Loucy (cell line): ENCODE measurements at regions not wholly inside any gene's neighbourhood (a gene's known extent, or its start where the extent isn't known, plus 50 kb on each side); places are given as distances from the start of the nearest gene placed in this dataset.
A peak's percentile ranks its signal among the peaks of the same experiment; 100 is the strongest.

ENCODE experiments used
- H2AFZ ChIP-seq: fragments of 200-600 bp; sonication (generic); 2 replicates; pipeline ENCODE4 v1.6.0; 2016; ENCODE audit warnings: antibody characterized with exemption, mild to moderate bottlenecking, low read length, moderate library complexity
- H3F3A ChIP-seq: fragments of 200-600 bp; 2 replicates; pipeline ENCODE4 v1.6.0; 2016; ENCODE audit warnings: antibody characterized with exemption, low read depth, mild to moderate bottlenecking
- H3K27me3 ChIP-seq: fragments of 200-600 bp; sonication (generic); 2 replicates; pipeline ENCODE4 v1.6.1; 2014; ENCODE audit warnings: low read length, mild to moderate bottlenecking; ENCODE audit not compliant: insufficient read depth, poor library complexity, severe bottlenecking
- H3K36me3 ChIP-seq: fragments of 200-600 bp; sonication (generic); 2 replicates; pipeline ENCODE4 v1.6.1; 2016; ENCODE audit warnings: low read length; ENCODE audit not compliant: insufficient read depth
- H3K4me1 ChIP-seq: fragments of 200-600 bp; sonication (generic); 2 replicates; pipeline ENCODE4 v1.5.1; 2014; ENCODE audit warnings: low read length, mild to moderate bottlenecking; ENCODE audit not compliant: insufficient read depth, poor library complexity, severe bottlenecking
- H3K4me2 ChIP-seq: fragments of 200-600 bp; sonication (generic); 2 replicates; pipeline ENCODE4 v1.6.0; 2014; ENCODE audit warnings: antibody characterized with exemption, low read length, low read depth, mild to moderate bottlenecking; ENCODE audit not compliant: poor library complexity, severe bottlenecking
- H3K4me3 ChIP-seq: fragments of 200-600 bp; sonication (generic); 2 replicates; pipeline ENCODE4 v1.5.1; 2014; ENCODE audit warnings: low read length, mild to moderate bottlenecking, mixed read lengths; ENCODE audit not compliant: poor library complexity, severe bottlenecking
- H3K79me2 ChIP-seq: fragments of 200-600 bp; sonication (generic); 2 replicates; pipeline ENCODE4 v1.6.1; 2014; ENCODE audit warnings: low read length; ENCODE audit not compliant: insufficient read depth
- H3K9ac ChIP-seq: fragments of 200-600 bp; sonication (generic); 2 replicates; pipeline ENCODE4 v1.6.0; 2014; ENCODE audit warnings: mild to moderate bottlenecking, low read depth, low read length, moderate library complexity; ENCODE audit not compliant: poor library complexity, severe bottlenecking
- H3K9me2 ChIP-seq: fragments of 200-600 bp; sonication (generic); replicated peaks from 2 replicates; pipeline ENCODE4 v1.6.1; 2016; ENCODE audit warnings: low read depth, low read length, mixed read lengths
- H3K9me3 ChIP-seq: fragments of 200-600 bp; sonication (generic); 2 replicates; pipeline ENCODE4 v1.6.1; 2014; ENCODE audit warnings: mild to moderate bottlenecking, antibody characterized with exemption, low read length, low read depth; ENCODE audit not compliant: insufficient read depth
- H4K20me1 ChIP-seq: fragments of 200-600 bp; sonication (generic); 2 replicates; pipeline ENCODE4 v1.6.0; 2014; ENCODE audit warnings: antibody characterized with exemption, low read length, mild to moderate bottlenecking; ENCODE audit not compliant: insufficient read depth, poor library complexity, severe bottlenecking
- CTCF ChIP-seq: fragments of 200-600 bp; sonication (generic); conservative IDR thresholded peaks from 2 replicates; pipeline ENCODE4 v1.5.1; 2014; ENCODE audit warnings: mild to moderate bottlenecking, antibody characterized with exemption, low read length
- EZH2phosphoT487 ChIP-seq: fragments of 200-600 bp; IDR thresholded peaks from 2 replicates; pipeline ENCODE4 v1.6.1; 2018; ENCODE audit warnings: antibody characterized with exemption, mild to moderate bottlenecking, moderate library complexity, borderline replicate concordance

GRCh38 chr5:57338068-57338867 lies 144.3 kb downstream of the ACTBL2 start:
- no peaks in the 10 kb centered on the region for H3K27me3 ChIP-seq
- TF ChIP-seq EZH2phosphoT487: no peak
- peak; percentile 88 for TF ChIP-seq CTCF
- H3F3A ChIP-seq: no peaks in the 10 kb centered on the region

GRCh38 chr5:57335092-57335660 lies 147.4 kb downstream of the ACTBL2 start:
- TF ChIP-seq EZH2phosphoT487: no peak
- TF ChIP-seq CTCF: no peak
- H2AFZ ChIP-seq: no peak overlapping the region
- no peaks in the 10 kb centered on the region for H3K9me3 ChIP-seq
- H3K9me2 ChIP-seq: no peaks in the 10 kb centered on the region
- no peaks in the 10 kb centered on the region for H4K20me1 ChIP-seq
- H3F3A ChIP-seq: no peaks in the 10 kb centered on the region
- no peak overlapping the region for H3K4me2 ChIP-seq
- no peak overlapping the region for H3K4me3 ChIP-seq
- H3K79me2 ChIP-seq: no peaks in the 10 kb centered on the region
- H3K36me3 ChIP-seq: no peaks in the 10 kb centered on the region
- H3K9ac ChIP-seq: no peak overlapping the region
- H3K4me1 ChIP-seq: peaks cover 3% of the 10 kb centered on the region
- H3K27me3 ChIP-seq: no peaks in the 10 kb centered on the region

More at GRCh38 chr5:57338068-57338867, 144.3 kb downstream of the ACTBL2 start:
- no peak overlapping the region for H3K4me2 ChIP-seq
- H4K20me1 ChIP-seq: no peaks in the 10 kb centered on the region
- H3K9ac ChIP-seq: no peak overlapping the region
- no peak overlapping the region for H3K4me3 ChIP-seq
- 0 out of 2 replicates have a peak overlapping the region, but pooled peaks have one; percentile 48 for H2AFZ ChIP-seq
- no peaks in the 10 kb centered on the region for H3K36me3 ChIP-seq
- peaks cover 3% of the 10 kb centered on the region for H3K4me1 ChIP-seq
- H3K9me3 ChIP-seq: no peaks in the 10 kb centered on the region
- H3K9me2 ChIP-seq: no peaks in the 10 kb centered on the region
- H3K79me2 ChIP-seq: no peaks in the 10 kb centered on the region

GRCh38 chr5:57334475-57334874 lies 148.1 kb downstream of the ACTBL2 start:
- H3K4me1 ChIP-seq: peaks cover 3% of the 10 kb centered on the region
- no peaks in the 10 kb centered on the region for H3K9me2 ChIP-seq
- no peaks in the 10 kb centered on the region for H3F3A ChIP-seq
- TF ChIP-seq CTCF: no peak
- no peak for TF ChIP-seq EZH2phosphoT487
- H3K4me3 ChIP-seq: no peak overlapping the region
- no peaks in the 10 kb centered on the region for H3K79me2 ChIP-seq
- no peaks in the 10 kb centered on the region for H4K20me1 ChIP-seq
- H3K9ac ChIP-seq: no peak overlapping the region
- no peaks in the 10 kb centered on the region for H3K9me3 ChIP-seq
- H3K36me3 ChIP-seq: no peaks in the 10 kb centered on the region
- no peaks in the 10 kb centered on the region for H3K27me3 ChIP-seq
- H2AFZ ChIP-seq: no peak overlapping the region
- H3K4me2 ChIP-seq: no peak overlapping the region
